ENCODE measurements at regions not wholly inside any gene's neighbourhood (a gene's known extent, or its start where the extent isn't known, plus 50 kb on each side); places are given as distances from the start of the nearest gene placed in this dataset.

DNA sequence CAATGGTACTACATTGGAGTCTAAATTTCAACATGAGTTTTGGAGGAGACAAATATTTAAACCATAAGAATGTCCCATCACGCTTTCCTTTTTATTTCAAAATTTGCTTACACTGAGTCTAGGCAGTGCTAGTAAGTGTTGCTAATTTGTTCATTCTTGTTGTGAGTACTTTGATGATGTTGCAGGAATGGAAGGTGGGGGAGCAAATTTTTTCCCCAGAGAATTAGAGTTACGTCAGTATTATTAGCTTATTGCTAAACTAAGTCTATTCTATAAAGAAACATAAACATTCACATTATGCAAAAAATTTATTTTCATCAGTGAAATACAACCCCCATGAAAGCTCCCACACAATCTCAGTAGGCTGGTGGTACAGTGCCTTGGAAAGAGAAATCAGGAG, 88.0 kb downstream of the BLID start:
- TF ChIP-seq, protein P1, sequence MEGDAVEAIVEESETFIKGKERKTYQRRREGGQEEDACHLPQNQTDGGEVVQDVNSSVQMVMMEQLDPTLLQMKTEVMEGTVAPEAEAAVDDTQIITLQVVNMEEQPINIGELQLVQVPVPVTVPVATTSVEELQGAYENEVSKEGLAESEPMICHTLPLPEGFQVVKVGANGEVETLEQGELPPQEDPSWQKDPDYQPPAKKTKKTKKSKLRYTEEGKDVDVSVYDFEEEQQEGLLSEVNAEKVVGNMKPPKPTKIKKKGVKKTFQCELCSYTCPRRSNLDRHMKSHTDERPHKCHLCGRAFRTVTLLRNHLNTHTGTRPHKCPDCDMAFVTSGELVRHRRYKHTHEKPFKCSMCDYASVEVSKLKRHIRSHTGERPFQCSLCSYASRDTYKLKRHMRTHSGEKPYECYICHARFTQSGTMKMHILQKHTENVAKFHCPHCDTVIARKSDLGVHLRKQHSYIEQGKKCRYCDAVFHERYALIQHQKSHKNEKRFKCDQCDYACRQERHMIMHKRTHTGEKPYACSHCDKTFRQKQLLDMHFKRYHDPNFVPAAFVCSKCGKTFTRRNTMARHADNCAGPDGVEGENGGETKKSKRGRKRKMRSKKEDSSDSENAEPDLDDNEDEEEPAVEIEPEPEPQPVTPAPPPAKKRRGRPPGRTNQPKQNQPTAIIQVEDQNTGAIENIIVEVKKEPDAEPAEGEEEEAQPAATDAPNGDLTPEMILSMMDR (IDR thresholded peaks at IDR 0.05; ENCODE audit: poor library complexity, severe bottlenecking), result no peak
- TF ChIP-seq POLR2AphosphoS5 (IDR thresholded peaks at IDR 0.05) (no peak), SMC3 (conservative IDR thresholded peaks at IDR 0.05; ENCODE audit: poor library complexity) (no peak)

Data from neural cell (in vitro differentiated cells).